Uterus (tissue), 3 donors: ENCODE measurements at regions not wholly inside any gene's neighbourhood (a gene's known extent, or its start where the extent isn't known, plus 50 kb on each side); places are given as distances from the start of the nearest gene placed in this dataset.
"Not testable (repeated sequence)": the region's sequence is repeated elsewhere in the genome, so short reads cannot be mapped to it uniquely, and the experiment has no call there.

Experiments used
- DNase-seq, 2 donors: peaks; one replicate each; pipeline ENCODE4 v3.0.0-alpha.2; 2019 to 2020
- H3K27ac ChIP-seq, 2 donors: fragments of 200-600 bp; sonication (generic); 1 replicate in 1 of 2; 2 replicates in 1 of 2; pipeline ENCODE4 v1.5.1; 2016 to 2018
- H3K27me3 ChIP-seq, 2 donors: fragments of 200-600 bp; sonication (generic); one replicate each; pipeline ENCODE4 v1.5.1; 2018 to 2019; ENCODE audit warnings: control low read depth in 1 of 2
- H3K36me3 ChIP-seq, 2 donors: fragments of 200-600 bp; sonication (generic); one replicate each; pipeline ENCODE4 v1.5.1; 2019; ENCODE audit warnings: control low read depth in 1 of 2
- H3K4me1 ChIP-seq, 2 donors: fragments of 200-600 bp; sonication (generic); one replicate each; pipeline ENCODE4 v1.5.1; 2018 to 2019; ENCODE audit warnings: control low read depth in 1 of 2
- H3K4me3 ChIP-seq, 2 donors: fragments of 200-600 bp; sonication (generic); 1 replicate in 1 of 2; 2 replicates in 1 of 2; pipeline ENCODE4 v1.5.1; 2018 to 2019; ENCODE audit warnings: mild to moderate bottlenecking in 1 of 2
- H3K9me3 ChIP-seq, 2 donors: fragments of 200-600 bp; sonication (generic); one replicate each; pipeline ENCODE4 v1.5.1; 2019; ENCODE audit warnings: control low read depth in 1 of 2
- POLR2A ChIP-seq, 2 donors: fragments of 450-650 bp; IDR thresholded peaks; one replicate each; pipeline ENCODE4 v1.6.1; 2016; ENCODE audit warnings: antibody characterized with exemption in 2 of 2, mild to moderate bottlenecking in 1 of 2, moderate library complexity in 1 of 2
- intact Hi-C: fragments of 100-400 bp; cut with DNase I; formaldehyde crosslinking; loops from one replicate; pipeline ENCODE4 v1.15.1; 2023; ENCODE audit warnings: low total_unique reads
- TF ChIP-seq, protein P1 (sequence below), 4 experiments: fragments of 200-600 bp in 2 of 4; fragments of 450-650 bp in 2 of 4; sonication (generic) in 2 of 4; IDR thresholded peaks; one replicate each; pipeline ENCODE4 v1.5.1; 2016 to 2019; ENCODE audit warnings: antibody characterized with exemption in 4 of 4, mild to moderate bottlenecking in 2 of 4, moderate library complexity in 1 of 4
- donor health status: DM: yes; HTN: yes; CAD: no.

DNA sequence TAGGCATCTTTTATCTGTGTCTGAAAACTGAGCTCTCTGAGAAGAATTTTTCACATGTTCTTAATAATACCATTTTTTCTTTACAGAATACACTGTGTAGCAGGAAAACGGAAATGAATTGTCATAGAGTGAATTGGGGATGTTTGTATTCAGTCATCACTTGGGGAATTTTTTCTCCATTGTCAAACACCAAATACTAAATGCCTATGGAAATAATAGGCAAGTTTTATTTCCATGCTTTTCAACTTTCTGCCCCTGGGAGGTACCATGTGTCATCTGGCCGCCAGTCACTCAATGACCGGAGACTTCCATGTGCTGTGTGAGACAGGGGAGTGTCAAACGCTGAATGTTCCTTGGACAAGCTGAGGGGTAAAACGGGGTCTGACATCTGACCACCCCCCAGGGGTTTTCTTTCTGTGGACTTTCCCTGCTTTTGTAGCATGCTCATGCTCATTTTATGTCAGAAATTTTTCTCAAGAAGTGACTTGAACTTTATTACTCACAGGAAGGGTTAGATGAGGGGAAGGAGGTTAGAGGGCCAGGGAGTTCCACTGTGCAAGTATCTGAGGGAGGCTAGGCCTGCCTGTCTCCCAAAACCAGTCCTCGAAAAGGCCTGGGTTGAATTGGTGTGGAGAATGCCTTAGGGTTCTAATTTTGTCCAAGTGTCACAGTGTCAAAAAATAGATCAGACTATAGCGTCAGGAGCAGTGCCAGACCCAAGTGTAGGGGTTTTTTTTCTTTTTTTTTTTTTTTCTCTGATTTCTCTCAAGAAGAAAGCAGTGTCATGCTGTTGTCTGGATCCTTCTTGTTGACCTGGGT is 438.6 kb downstream of the AGTPBP1 start:
- intact Hi-C loops, result no loop called here
- Histone ChIP-seq H3K4me1 (no peaks in the 10 kb centered on the region), H3K27me3 (no peaks in the 10 kb centered on the region), H3K4me3 (no peak overlapping the region), H3K36me3 (no peaks in the 10 kb centered on the region), H3K27ac (no peak overlapping the region), H3K9me3 (no peaks in the 10 kb centered on the region)
- TF ChIP-seq POLR2A (IDR thresholded peaks at IDR 0.05), result no peak
- TF ChIP-seq, protein P1, sequence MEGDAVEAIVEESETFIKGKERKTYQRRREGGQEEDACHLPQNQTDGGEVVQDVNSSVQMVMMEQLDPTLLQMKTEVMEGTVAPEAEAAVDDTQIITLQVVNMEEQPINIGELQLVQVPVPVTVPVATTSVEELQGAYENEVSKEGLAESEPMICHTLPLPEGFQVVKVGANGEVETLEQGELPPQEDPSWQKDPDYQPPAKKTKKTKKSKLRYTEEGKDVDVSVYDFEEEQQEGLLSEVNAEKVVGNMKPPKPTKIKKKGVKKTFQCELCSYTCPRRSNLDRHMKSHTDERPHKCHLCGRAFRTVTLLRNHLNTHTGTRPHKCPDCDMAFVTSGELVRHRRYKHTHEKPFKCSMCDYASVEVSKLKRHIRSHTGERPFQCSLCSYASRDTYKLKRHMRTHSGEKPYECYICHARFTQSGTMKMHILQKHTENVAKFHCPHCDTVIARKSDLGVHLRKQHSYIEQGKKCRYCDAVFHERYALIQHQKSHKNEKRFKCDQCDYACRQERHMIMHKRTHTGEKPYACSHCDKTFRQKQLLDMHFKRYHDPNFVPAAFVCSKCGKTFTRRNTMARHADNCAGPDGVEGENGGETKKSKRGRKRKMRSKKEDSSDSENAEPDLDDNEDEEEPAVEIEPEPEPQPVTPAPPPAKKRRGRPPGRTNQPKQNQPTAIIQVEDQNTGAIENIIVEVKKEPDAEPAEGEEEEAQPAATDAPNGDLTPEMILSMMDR (IDR thresholded peaks at IDR 0.05), result no peak
- no peak for DNase-seq

DNA sequence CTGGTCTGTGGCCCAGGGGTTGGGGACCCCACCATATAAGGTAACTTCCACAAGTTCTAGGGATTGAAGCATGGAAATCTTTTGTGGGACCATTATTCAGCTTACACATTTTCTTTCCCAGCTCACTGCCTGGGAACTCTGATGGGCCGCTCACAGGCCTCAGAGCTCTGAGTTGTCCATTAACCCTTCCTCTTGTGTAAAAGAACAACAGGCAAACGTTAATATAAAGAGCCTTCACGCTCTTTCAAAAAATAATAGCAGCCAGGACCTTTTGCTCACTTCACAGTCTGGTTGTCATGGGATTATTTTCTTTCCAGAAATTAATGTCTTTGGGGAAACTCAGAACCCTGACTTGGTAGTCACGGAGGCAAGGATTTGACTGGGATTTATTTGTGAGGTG is 443.3 kb downstream of the AGTPBP1 start:
- Histone ChIP-seq H3K27ac (no peak overlapping the region), H3K9me3 (no peaks in the 10 kb centered on the region), H3K4me3 (no peak overlapping the region), H3K27me3 (no peaks in the 10 kb centered on the region), H3K4me1 (no peaks in the 10 kb centered on the region), H3K36me3 (no peaks in the 10 kb centered on the region)
- intact Hi-C loops, result no loop called here
- DNase-seq, result no peak
- TF ChIP-seq, protein P1 (IDR thresholded peaks at IDR 0.05), result no peak

DNA sequence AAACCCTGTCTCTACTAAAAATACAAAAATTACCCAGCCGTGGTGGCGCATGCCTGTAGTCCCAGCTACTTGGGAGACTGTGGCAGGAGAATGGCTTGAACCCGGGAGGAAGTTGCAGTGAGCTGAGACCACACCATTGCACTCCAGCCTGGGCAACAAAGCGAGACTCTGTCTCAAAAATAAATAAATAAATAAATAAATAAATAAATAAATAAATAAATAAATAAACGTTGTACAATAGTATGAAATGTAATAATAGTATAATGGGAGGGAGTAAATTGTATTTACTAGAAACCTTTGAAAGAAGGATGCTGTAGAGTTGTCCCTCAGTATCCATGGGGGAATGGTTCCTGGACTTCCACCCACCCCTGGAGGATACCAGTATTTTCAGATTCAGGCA is 446.5 kb downstream of the AGTPBP1 start:
- H3K36me3 ChIP-seq, intact Hi-C loops, H3K27me3 ChIP-seq, H3K9me3 ChIP-seq, H3K4me3 ChIP-seq, H3K4me1 ChIP-seq, H3K27ac ChIP-seq, DNase-seq: not testable (repeated sequence)

DNA sequence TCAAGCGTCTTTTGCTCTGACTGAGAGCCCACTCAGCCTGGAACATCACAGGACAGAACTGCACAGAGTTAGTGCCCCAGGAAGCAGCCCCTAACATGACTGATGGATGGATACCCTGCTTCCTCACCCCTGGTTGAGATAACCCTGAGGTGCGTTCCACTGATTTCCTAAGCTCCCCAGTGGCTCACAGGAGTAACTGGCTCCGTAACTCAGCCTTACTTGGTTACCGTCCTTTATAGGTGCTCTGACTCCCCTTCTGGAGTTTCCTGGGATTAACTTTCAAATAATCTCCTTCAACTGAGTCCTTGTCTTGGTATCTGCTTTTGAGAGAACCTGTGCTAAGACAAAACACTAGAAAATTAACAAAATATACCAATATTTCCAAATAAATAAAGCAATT is 449.5 kb downstream of the AGTPBP1 start:
- Histone ChIP-seq H3K4me1 (no peaks in the 10 kb centered on the region), H3K27me3 (no peaks in the 10 kb centered on the region), H3K36me3 (no peaks in the 10 kb centered on the region), H3K4me3 (no peak overlapping the region), H3K9me3 (no peaks in the 10 kb centered on the region), H3K27ac (no peak overlapping the region)
- TF ChIP-seq, protein P1 (IDR thresholded peaks at IDR 0.05), result no peak
- TF ChIP-seq POLR2A (IDR thresholded peaks at IDR 0.05), result no peak
- no peak for DNase-seq
- intact Hi-C loops, result no loop called here

DNA sequence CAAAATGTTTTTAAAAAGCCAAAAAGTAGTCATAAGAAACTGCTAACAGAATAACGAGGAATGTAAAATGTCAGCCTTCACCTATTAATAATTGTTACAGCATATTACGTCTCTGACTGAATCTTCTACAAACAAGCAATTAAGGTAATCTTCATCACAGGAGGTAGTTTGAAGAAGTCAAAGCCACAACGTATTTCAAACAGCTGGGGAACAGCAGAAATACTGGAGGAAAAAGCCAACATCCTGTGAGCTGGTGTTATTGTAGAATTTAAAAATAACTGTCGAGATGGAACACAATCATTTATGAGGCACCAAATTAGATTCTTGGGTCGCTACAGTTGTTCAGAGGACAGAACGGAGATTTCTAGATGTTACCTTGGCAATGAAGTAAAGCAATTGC is 450.5 kb downstream of the AGTPBP1 start:
- Histone ChIP-seq H3K9me3 (no peaks in the 10 kb centered on the region), H3K36me3 (no peaks in the 10 kb centered on the region), H3K27me3 (no peaks in the 10 kb centered on the region), H3K4me1 (no peaks in the 10 kb centered on the region), H3K4me3 (no peak overlapping the region), H3K27ac (no peak overlapping the region)
- TF ChIP-seq POLR2A (IDR thresholded peaks at IDR 0.05), result no peak
- TF ChIP-seq, protein P1 (IDR thresholded peaks at IDR 0.05), result no peak
- intact Hi-C loops, result no loop called here
- no peak for DNase-seq

DNA sequence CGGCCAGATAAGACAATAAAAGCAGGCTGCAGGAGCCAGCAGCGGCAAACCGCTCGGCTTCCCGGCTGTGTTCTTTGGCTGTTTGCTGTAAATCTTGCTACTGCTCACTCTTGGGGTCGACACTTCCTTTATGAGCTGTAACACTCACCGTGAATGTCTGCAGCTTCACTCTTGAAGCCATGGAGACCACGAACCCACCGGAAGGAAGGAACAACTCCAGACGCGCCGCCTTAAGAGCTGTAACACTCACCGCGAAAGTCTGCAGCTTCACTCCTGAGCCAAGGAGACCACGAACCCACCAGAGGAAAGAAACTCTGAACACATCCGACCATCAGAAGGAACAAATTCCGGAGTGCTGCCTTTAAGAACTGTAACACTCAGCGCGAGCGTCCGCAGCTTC is 451.7 kb downstream of the AGTPBP1 start:
- H3K4me1 ChIP-seq, result no peaks in the 10 kb centered on the region
- no peaks in the 10 kb centered on the region for H3K36me3 ChIP-seq
- H3K9me3 ChIP-seq, result no peaks in the 10 kb centered on the region
- no peaks in the 10 kb centered on the region for H3K27me3 ChIP-seq
- H3K4me3 ChIP-seq, result no peak overlapping the region
- H3K27ac ChIP-seq, result no peak overlapping the region
- intact Hi-C loops, result no loop called here
- DNase-seq, result no peak
- TF ChIP-seq, protein P1 (IDR thresholded peaks at IDR 0.05), result no peak
- no peak for TF ChIP-seq POLR2A (IDR thresholded peaks at IDR 0.05)
